ENCODE measurements at regions not wholly inside any gene's neighbourhood (a gene's known extent, or its start where the extent isn't known, plus 50 kb on each side); places are given as distances from the start of the nearest gene placed in this dataset.

GRCh38 chr1:195965475-195965874, 642.8 kb downstream of the KCNT2 start:
- TF ChIP-seq EZH2 (IDR thresholded peaks at IDR 0.05) (no peak), EZH2phosphoT487 (IDR thresholded peaks at IDR 0.05) (no peak)
- TF ChIP-seq, protein P1, sequence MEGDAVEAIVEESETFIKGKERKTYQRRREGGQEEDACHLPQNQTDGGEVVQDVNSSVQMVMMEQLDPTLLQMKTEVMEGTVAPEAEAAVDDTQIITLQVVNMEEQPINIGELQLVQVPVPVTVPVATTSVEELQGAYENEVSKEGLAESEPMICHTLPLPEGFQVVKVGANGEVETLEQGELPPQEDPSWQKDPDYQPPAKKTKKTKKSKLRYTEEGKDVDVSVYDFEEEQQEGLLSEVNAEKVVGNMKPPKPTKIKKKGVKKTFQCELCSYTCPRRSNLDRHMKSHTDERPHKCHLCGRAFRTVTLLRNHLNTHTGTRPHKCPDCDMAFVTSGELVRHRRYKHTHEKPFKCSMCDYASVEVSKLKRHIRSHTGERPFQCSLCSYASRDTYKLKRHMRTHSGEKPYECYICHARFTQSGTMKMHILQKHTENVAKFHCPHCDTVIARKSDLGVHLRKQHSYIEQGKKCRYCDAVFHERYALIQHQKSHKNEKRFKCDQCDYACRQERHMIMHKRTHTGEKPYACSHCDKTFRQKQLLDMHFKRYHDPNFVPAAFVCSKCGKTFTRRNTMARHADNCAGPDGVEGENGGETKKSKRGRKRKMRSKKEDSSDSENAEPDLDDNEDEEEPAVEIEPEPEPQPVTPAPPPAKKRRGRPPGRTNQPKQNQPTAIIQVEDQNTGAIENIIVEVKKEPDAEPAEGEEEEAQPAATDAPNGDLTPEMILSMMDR (IDR thresholded peaks at IDR 0.05), result no peak

Data from neural progenitor cell (in vitro differentiated cells).